Right lobe of liver (tissue), 6 donors: ENCODE measurements at regions not wholly inside any gene's neighbourhood (a gene's known extent, or its start where the extent isn't known, plus 50 kb on each side); places are given as distances from the start of the nearest gene placed in this dataset.
"Not testable (repeated sequence)": the region's sequence is repeated elsewhere in the genome, so short reads cannot be mapped to it uniquely, and the experiment has no call there.

Source experiments
- ATAC-seq, 4 donors: fragments of 200-7000 bp; cut with Tn5 transposase; one replicate each; pipeline ENCODE4 v1.9.1; 2020; ENCODE audit warnings: mild to moderate bottlenecking in 4 of 4, moderate library complexity in 4 of 4
- DNase-seq, 3 donors: peaks; one replicate each; pipeline ENCODE4 v3.0.0-alpha.2; 2020
- H3K27ac ChIP-seq, 3 donors: fragments of 200-600 bp; one replicate each; pipeline ENCODE4 v1.8.0; 2022
- H3K27me3 ChIP-seq, 2 donors: fragments of 200-600 bp; one replicate each; pipeline ENCODE4 v1.8.0; 2022
- H3K36me3 ChIP-seq, 4 donors: fragments of 200-600 bp; sonication (generic) in 1 of 4; one replicate each; pipeline versions ENCODE4 v1.5.1 to v1.8.0; 2017 to 2022; ENCODE audit warnings: control low read depth in 1 of 4
- H3K4me1 ChIP-seq, 4 donors: fragments of 200-600 bp; sonication (generic) in 1 of 4; one replicate each; pipeline versions ENCODE4 v1.5.1 to v1.8.0; 2017 to 2022; ENCODE audit warnings: control low read depth in 1 of 4
- H3K4me3 ChIP-seq, 3 donors: fragments of 200-600 bp; one replicate each; pipeline ENCODE4 v1.8.0; 2022
- H3K9me3 ChIP-seq, 4 donors: fragments of 200-600 bp; sonication (generic) in 1 of 4; one replicate each; pipeline versions ENCODE4 v1.5.1 to v1.8.0; 2017 to 2022; ENCODE audit warnings: control low read depth in 1 of 4
- CTCF ChIP-seq, 4 donors: fragments of 200-600 bp in 3 of 4; fragments of 450-650 bp in 1 of 4; IDR thresholded peaks; one replicate each; pipeline versions ENCODE4 v1.5.1 to v1.8.0; 2016 to 2022; ENCODE audit warnings: antibody characterized with exemption in 4 of 4, mild to moderate bottlenecking in 2 of 4
- POLR2A ChIP-seq: fragments of 450-650 bp; IDR thresholded peaks from one replicate; pipeline ENCODE4 v1.6.1; 2017; ENCODE audit warnings: antibody characterized with exemption, mild to moderate bottlenecking
- WGBS: methylation state at CpG from one replicate; pipeline ENCODE4 v1.1.6; 2018; ENCODE audit warnings: low coverage, low lambda C conversion rate; ENCODE audit not compliant: insufficient coverage; ENCODE audit errors: missing lambda C conversion rate; 5-methylcytosine and 5-hydroxymethylcytosine counted together
- intact Hi-C, 2 donors: fragments of 100-400 bp; cut with DNase I; formaldehyde crosslinking; loops; one replicate each; pipeline versions ENCODE4 v1.11.2 to v1.14.1; 2022
- donor health status: DM: no; HTN: yes; CAD: no.
- donor health status: DM: no; HTN: no; CAD: no.
- donor health status: DM: no; HTN: no; CAD: no.
- donor health status: DM: no; HTN: yes; CAD: no.
- donor health status: DM: no; HTN: yes; CAD: no.

GRCh38 chr4:24188459-24188858 lies 298.6 kb upstream of the PPARGC1A start:
- no peaks in the 10 kb centered on the region for H3K9me3 ChIP-seq
- no peak for TF ChIP-seq CTCF (IDR thresholded peaks at IDR 0.05)
- TF ChIP-seq POLR2A, result no peak
- DNase-seq, result no peak
- ATAC-seq, result no peak
- peaks cover 0 to 6% (median 3%) of the 10 kb centered on the region in 4 donors for H3K4me1 ChIP-seq
- no peaks in the 10 kb centered on the region for H3K27me3 ChIP-seq
- H3K4me3 ChIP-seq, result no peak overlapping the region
- 57% methylated on average over 1 of the region's 1 CpG for WGBS
- intact Hi-C loops, result no loop called here
- no peaks in the 10 kb centered on the region for H3K36me3 ChIP-seq
- H3K27ac ChIP-seq, result no peak overlapping the region

- H3K4me1 ChIP-seq, result no peaks in the 10 kb centered on the region
- WGBS, result 81% methylated on average over 5 of the region's 5 CpGs
- DNase-seq (no peak), ATAC-seq (no peak)
- TF ChIP-seq CTCF (IDR thresholded peaks at IDR 0.05) (no peak), POLR2A (no peak)
- intact Hi-C loops, result no loop called here
- no peaks in the 10 kb centered on the region for H3K9me3 ChIP-seq
- H3K4me3 ChIP-seq, result no peak overlapping the region
- H3K27ac ChIP-seq, result no peak overlapping the region
- H3K36me3 ChIP-seq, result no peaks in the 10 kb centered on the region
- H3K27me3 ChIP-seq, result no peaks in the 10 kb centered on the region
These were observed 296.6 kb upstream of the PPARGC1A start for GRCh38 chr4:24186466-24186865.

GRCh38 chr4:24181005-24181404 lies 291.2 kb upstream of the PPARGC1A start:
- H3K27ac ChIP-seq, result no peak overlapping the region
- no peak for TF ChIP-seq POLR2A
- no peak for TF ChIP-seq CTCF (IDR thresholded peaks at IDR 0.05)
- 81% methylated on average over 2 of the region's 2 CpGs for WGBS
- no peaks in the 10 kb centered on the region for H3K27me3 ChIP-seq
- H3K36me3 ChIP-seq, result no peaks in the 10 kb centered on the region
- no peak overlapping the region for H3K4me3 ChIP-seq
- no peaks in the 10 kb centered on the region for H3K4me1 ChIP-seq
- intact Hi-C loops, result no loop called here
- DNase-seq, result no peak
- no peaks in the 10 kb centered on the region for H3K9me3 ChIP-seq
- ATAC-seq, result peak in 1 of 4 donors; percentile 26

- DNase-seq (no peak), ATAC-seq (no peak)
- H3K36me3 ChIP-seq, result no peaks in the 10 kb centered on the region
- H3K27me3 ChIP-seq, result no peaks in the 10 kb centered on the region
- no peak overlapping the region for H3K4me3 ChIP-seq
- no peaks in the 10 kb centered on the region for H3K9me3 ChIP-seq
- H3K4me1 ChIP-seq, result no peaks in the 10 kb centered on the region
- no peak overlapping the region for H3K27ac ChIP-seq
- TF ChIP-seq CTCF (IDR thresholded peaks at IDR 0.05), result no peak
- TF ChIP-seq POLR2A, result no peak
- intact Hi-C loops, result no loop called here
These were observed 290.7 kb upstream of the PPARGC1A start for GRCh38 chr4:24180586-24180985.

- Histone ChIP-seq H3K36me3 (no peaks in the 10 kb centered on the region), H3K27ac (no peak overlapping the region), H3K27me3 (no peaks in the 10 kb centered on the region), H3K9me3 (no peaks in the 10 kb centered on the region), H3K4me1 (no peaks in the 10 kb centered on the region), H3K4me3 (no peak overlapping the region)
- 60% methylated on average over 4 of the region's 4 CpGs for WGBS
- ATAC-seq (peak in 1 of 4 donors; percentile 67), DNase-seq (peak in 1 of 3 donors; percentile 42)
- intact Hi-C loops, result no loop called here
- TF ChIP-seq CTCF (IDR thresholded peaks at IDR 0.05) (no peak), POLR2A (no peak)
These were observed 289.5 kb upstream of the PPARGC1A start for GRCh38 chr4:24179201-24179840.

- H3K27ac ChIP-seq, H3K27me3 ChIP-seq, H3K36me3 ChIP-seq, H3K4me1 ChIP-seq, H3K9me3 ChIP-seq, intact Hi-C loops, DNase-seq, ATAC-seq, H3K4me3 ChIP-seq: not testable (repeated sequence)
- WGBS, result 68% methylated on average over 2 of the region's 2 CpGs
These were observed 287.6 kb upstream of the PPARGC1A start for GRCh38 chr4:24177443-24177842.
